ENCODE measurements at regions not wholly inside any gene's neighbourhood (a gene's known extent, or its start where the extent isn't known, plus 50 kb on each side); places are given as distances from the start of the nearest gene placed in this dataset.

DNA sequence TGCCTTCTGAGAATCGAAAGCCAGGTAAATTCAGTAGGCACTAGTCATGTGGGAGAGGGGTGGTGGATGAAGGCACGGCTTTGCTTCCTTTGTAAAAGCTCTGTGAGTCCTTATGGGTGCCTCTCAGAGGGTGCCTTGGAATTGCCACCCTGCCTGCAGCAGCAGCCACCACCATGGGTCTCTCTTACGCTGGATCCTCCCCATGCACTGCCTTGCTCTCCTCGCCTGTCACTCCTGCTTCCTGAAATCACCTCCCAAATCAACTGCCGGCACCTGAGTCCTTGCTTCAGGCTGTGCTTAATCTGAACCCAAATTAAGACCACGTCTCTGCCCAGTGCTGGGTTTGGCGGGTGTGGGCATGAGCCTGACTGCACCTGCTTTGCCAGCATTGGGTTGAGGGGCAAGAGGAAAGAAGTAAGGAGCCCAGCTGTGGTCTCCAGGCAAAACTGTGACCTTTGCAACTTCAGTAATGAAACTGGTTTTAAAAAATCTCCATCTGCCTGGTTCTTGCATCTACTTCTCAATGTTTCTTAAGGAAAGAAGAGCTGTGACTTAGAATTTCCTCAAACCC, 55.9 kb upstream of the CLMN start:
- TF ChIP-seq, protein P1, sequence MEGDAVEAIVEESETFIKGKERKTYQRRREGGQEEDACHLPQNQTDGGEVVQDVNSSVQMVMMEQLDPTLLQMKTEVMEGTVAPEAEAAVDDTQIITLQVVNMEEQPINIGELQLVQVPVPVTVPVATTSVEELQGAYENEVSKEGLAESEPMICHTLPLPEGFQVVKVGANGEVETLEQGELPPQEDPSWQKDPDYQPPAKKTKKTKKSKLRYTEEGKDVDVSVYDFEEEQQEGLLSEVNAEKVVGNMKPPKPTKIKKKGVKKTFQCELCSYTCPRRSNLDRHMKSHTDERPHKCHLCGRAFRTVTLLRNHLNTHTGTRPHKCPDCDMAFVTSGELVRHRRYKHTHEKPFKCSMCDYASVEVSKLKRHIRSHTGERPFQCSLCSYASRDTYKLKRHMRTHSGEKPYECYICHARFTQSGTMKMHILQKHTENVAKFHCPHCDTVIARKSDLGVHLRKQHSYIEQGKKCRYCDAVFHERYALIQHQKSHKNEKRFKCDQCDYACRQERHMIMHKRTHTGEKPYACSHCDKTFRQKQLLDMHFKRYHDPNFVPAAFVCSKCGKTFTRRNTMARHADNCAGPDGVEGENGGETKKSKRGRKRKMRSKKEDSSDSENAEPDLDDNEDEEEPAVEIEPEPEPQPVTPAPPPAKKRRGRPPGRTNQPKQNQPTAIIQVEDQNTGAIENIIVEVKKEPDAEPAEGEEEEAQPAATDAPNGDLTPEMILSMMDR (IDR thresholded peaks at IDR 0.05; ENCODE audit: extremely low read depth in 1 of 2, insufficient read depth in 1 of 2, low read depth in 1 of 2, low read length in 2 of 2), result no peak
- TF ChIP-seq EZH2 (IDR thresholded peaks at IDR 0.05; ENCODE audit: borderline replicate concordance, low read depth, low read length, severe bottlenecking) (no peak), POLR2A (IDR thresholded peaks at IDR 0.05; ENCODE audit: low read depth, low read length) (no peak), MYC (IDR thresholded peaks at IDR 0.05; ENCODE audit: low read depth, low read length) (no peak), POLR2AphosphoS5 (IDR thresholded peaks at IDR 0.05; ENCODE audit: insufficient read depth, low read depth, low read length) (no peak), JUN (IDR thresholded peaks at IDR 0.05; ENCODE audit: borderline replicate concordance, insufficient read depth, insufficient read length, low read depth) (no peak), GATA2 (IDR thresholded peaks at IDR 0.05; ENCODE audit: insufficient read depth, insufficient read length, low read depth, low read length) (no peak), FOS (IDR thresholded peaks at IDR 0.05; ENCODE audit: borderline replicate concordance, insufficient read depth, low read length) (no peak)
- TF ChIP-seq, protein P2, sequence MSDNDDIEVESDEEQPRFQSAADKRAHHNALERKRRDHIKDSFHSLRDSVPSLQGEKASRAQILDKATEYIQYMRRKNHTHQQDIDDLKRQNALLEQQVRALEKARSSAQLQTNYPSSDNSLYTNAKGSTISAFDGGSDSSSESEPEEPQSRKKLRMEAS (IDR thresholded peaks at IDR 0.05; ENCODE audit: insufficient read depth, insufficient read length), result no peak

Data from endothelial cell of umbilical vein (primary cell).